ENCODE measurements at regions not wholly inside any gene's neighbourhood (a gene's known extent, or its start where the extent isn't known, plus 50 kb on each side); places are given as distances from the start of the nearest gene placed in this dataset.

DNA sequence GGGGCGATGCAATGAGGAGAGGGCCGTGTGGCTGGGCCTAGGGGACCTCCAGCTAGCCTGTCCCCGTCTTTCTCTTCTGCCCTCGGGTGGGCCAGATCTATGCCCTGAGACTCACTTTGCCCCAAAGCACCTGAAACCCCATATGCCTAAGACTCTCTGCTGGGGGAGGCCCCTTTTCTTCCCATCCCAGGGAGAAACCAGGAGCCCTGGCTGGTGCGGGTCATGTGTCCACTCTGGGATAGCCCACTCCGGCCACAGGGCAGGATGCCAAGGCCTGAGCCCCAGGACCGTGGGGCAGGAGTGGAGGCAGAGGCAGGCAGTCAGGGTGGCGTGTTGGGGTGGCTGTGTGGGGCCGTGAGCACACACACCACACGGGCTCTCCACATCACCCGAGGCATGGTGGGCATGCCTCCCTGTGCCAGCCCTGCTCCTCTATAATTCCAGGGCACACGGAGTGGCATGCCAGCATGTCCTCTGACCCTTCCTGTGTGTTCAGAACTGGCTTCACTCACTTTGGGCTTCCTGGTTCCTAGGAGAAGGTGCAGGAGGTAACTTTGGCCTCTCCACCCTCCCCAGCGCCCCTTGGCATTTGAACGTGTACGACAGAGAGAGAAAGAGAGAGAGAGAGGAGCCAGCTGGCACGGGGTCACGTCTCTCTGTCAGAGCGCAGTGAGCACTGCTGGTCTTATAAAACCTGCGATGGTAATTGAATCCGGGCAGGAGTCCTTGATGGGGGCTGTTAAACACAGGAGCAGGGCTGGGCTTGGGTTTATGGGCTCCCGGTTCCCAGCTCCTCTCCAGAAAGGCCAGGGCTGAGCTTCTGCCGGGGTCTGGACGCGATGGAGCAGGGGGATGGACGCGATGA, 144.2 kb downstream of the KIF26A start:
- Histone ChIP-seq H3K4me3 (no peak overlapping the region), H3K9me3 (no peaks in the 10 kb centered on the region), H3K4me1 (ENCODE audit: low read depth) (peaks cover 32% of the 10 kb centered on the region), H3K36me3 (ENCODE audit: low read depth) (no peaks in the 10 kb centered on the region)
- peak; percentile 75 to 78 (median 78) for DNase-seq
- ATAC-seq: peak; percentile 70
- TF ChIP-seq, protein P1, sequence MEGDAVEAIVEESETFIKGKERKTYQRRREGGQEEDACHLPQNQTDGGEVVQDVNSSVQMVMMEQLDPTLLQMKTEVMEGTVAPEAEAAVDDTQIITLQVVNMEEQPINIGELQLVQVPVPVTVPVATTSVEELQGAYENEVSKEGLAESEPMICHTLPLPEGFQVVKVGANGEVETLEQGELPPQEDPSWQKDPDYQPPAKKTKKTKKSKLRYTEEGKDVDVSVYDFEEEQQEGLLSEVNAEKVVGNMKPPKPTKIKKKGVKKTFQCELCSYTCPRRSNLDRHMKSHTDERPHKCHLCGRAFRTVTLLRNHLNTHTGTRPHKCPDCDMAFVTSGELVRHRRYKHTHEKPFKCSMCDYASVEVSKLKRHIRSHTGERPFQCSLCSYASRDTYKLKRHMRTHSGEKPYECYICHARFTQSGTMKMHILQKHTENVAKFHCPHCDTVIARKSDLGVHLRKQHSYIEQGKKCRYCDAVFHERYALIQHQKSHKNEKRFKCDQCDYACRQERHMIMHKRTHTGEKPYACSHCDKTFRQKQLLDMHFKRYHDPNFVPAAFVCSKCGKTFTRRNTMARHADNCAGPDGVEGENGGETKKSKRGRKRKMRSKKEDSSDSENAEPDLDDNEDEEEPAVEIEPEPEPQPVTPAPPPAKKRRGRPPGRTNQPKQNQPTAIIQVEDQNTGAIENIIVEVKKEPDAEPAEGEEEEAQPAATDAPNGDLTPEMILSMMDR (IDR thresholded peaks at IDR 0.05): no peak
- intact Hi-C loops (cut with DNase I, micrococcal nuclease): no loop called here

DNA sequence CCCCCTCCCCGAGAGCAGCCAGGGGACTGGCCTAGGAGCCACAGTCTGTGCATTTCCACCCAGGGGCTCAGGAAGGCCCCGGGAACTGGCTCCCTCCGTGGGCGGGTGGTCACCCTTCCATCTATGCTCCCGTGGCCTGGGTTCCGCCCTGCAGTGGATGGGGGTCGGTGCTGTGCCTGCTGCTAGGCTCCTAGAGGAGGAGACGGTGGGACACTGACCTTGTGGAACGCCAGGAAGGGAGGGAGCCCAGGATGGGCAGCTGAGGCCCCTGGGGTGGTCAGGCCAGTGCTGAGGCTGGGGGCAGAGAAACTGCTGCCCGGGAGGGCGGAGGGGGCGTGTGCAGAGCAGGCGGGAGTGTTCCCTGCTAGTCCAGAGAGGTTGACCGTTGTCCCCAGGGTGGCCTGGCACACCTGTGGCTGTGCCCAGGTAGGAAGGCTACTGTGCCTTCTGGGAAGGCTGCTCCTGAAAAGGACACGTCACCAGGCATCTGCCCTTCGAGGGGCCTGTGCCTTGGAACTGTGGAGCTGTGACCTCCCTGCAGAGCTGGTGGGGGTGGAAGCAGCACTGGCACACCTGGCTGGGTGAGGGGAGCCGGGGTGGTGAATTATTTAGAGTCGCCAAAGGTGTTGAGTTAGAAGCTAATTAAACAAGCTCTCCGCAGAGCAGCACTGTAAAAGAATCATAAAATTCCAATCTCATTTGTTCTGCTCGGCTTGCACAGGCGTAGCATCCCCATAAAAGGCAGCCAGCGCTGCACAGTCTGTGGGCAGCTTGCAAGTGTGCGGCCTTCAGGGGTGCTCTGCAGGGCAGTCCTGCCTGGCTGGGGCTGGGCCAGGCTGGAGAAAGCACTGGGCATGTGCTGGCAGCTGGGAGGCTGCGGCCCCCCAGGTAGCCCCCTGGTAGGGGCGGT, 145.1 kb downstream of the KIF26A start:
- Histone ChIP-seq H3K36me3 (ENCODE audit: low read depth) (no peaks in the 10 kb centered on the region), H3K4me1 (ENCODE audit: low read depth) (peaks cover 32% of the 10 kb centered on the region), H3K9me3 (no peaks in the 10 kb centered on the region), H3K4me3 (no peak overlapping the region)
- intact Hi-C loops (cut with DNase I, micrococcal nuclease): no loop called here
- DNase-seq (peak; percentile 71 to 89 (median 81)), ATAC-seq (peak; percentile 82)
- TF ChIP-seq, protein P1 (IDR thresholded peaks at IDR 0.05): no peak

DNA sequence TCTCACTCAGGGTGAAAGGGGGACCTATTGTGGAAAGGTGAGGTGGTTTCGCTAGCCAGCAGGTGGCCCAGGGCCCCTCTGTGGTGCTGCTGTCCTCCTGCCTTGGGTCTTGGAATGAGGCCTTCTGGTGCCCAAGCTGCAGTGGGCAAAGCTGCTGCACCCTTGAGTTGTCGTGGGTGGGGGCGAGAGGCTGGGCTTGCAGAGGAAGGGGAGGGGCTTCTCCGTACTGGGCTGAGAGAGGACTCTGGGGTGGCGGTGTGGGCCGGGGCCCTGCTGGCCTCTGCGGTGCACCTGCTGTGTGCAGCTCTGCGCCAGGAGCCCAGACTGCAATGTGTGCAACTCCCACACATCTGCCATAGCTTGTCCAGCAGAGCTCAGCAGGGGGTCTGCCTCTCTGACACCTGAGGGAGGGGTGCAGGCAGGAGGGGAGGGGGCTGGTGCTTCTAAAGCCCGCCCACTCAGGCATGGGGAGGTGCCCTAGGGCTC, 145.8 kb downstream of the KIF26A start:
- Histone ChIP-seq H3K4me1 (ENCODE audit: low read depth) (peaks cover 32% of the 10 kb centered on the region), H3K9me3 (no peaks in the 10 kb centered on the region), H3K36me3 (ENCODE audit: low read depth) (no peaks in the 10 kb centered on the region), H3K4me3 (no peak overlapping the region)
- peak; percentile 30 to 63 (median 54) for DNase-seq
- intact Hi-C loops (cut with DNase I, micrococcal nuclease): no loop called here
- ATAC-seq: no peak
- TF ChIP-seq, protein P1 (IDR thresholded peaks at IDR 0.05): no peak

DNA sequence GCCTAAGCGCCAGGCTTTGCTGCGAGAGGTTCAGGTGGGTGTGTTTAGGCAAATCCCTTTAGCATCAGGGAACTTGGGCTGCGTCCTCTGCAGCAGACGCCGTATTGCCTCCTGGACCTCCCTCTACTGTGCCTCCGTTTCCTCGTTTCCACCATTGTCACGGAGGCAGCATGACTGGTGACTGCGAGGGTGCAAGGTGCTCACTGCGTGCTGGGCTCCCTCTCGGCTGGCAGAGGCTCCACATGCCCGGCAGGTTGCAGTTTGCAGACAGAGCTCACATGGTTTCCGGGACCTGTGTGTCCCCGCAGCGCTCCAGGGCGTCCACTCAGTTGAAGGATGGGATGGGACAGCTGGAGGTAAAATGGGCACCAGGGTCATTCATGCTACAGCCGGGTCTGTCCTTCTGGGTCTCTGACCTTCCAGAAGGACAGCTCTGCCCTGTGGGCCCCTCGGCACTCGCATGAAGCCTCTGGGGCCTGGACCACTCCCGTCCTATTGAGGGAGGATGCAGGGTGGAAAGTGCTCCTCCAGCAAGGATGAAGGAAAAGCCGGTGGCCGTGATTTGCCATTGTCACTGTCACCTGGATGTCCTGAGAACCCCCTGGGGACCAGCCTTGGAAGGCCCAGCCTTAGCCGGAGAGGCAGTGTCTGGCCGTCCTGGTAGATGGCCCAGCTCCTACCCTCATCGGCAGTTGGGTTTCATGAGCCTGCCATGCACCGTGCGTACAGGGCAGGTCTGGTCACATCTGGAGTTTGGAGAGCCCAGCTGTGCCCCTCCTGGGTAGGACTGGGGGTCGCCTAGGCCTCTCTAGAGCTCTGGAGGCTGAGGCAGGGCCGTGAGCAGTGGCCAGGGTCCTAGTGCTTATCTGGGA, 146.5 kb downstream of the KIF26A start:
- no peak overlapping the region for H3K4me3 ChIP-seq
- TF ChIP-seq, protein P1 (IDR thresholded peaks at IDR 0.05): no peak
- H3K9me3 ChIP-seq: no peaks in the 10 kb centered on the region
- H3K4me1 ChIP-seq (ENCODE audit: low read depth): peaks cover 32% of the 10 kb centered on the region
- no peaks in the 10 kb centered on the region for H3K36me3 ChIP-seq (ENCODE audit: low read depth)
- ATAC-seq (no peak), DNase-seq (peak in 2 of 3 donors; percentile 28 to 36)
- intact Hi-C loops (cut with DNase I, micrococcal nuclease): no loop called here

DNA sequence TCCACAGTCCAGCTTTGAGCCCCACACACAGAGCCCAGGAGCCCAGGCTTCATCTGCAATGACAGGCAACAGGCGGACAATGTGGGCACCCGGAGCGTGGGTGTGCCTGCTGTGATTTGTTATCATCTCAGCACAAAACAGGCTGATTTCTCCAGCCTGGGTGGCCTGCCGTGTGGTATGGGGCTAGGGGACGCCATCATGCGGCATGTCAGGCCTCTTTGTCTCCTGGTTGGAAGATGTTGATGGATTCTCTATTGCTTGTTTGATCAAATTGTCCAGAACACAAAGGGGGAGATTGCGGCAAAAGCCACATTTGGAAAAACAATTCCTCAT, 147.1 kb downstream of the KIF26A start:
- intact Hi-C loops (cut with DNase I, micrococcal nuclease): no loop called here
- Histone ChIP-seq H3K9me3 (no peaks in the 10 kb centered on the region), H3K4me3 (no peak overlapping the region), H3K36me3 (ENCODE audit: low read depth) (no peaks in the 10 kb centered on the region), H3K4me1 (ENCODE audit: low read depth) (peaks cover 32% of the 10 kb centered on the region)
- TF ChIP-seq, protein P1 (IDR thresholded peaks at IDR 0.05): no peak
- DNase-seq: no peak
- no peak for ATAC-seq

All from mucosa of descending colon (tissue), 3 donors.